Naive thymus-derived CD8-positive, alpha-beta T cell (primary cell): ENCODE measurements at regions not wholly inside any gene's neighbourhood (a gene's known extent, or its start where the extent isn't known, plus 50 kb on each side); places are given as distances from the start of the nearest gene placed in this dataset.

Source experiments
- ATAC-seq, 2 donors: fragments of 150-1000 bp; cut with Tn5 transposase in 1 of 2; sonication (Bioruptor Pico), chemical (Tn5 transposase) in 1 of 2; 1 replicate in 1 of 2; 2 replicates in 1 of 2; pipeline ENCODE4 v1.10.0; 2021; ENCODE audit warnings: mild to moderate bottlenecking in 2 of 2, moderate library complexity in 2 of 2
- POLR2A ChIA-PET: fragments of 350-600 bp; sonication (Branson Sonifier 250); formaldehyde crosslinking; loops from one replicate; lab custom pipeline; 2021; ENCODE audit warnings: antibody characterized with exemption; lab: Charles Lee
- DNase-seq, 10 donors: peaks; one replicate each; pipeline versions ENCODE4 v3.0.0 to v3.0.0-alpha.2; 2020 to 2022
- H3K27ac Mint-ChIP-seq, 10 donors: one replicate each; pipeline ENCODE4 v1.8.0; 2020 to 2022; ENCODE audit warnings: mild to moderate bottlenecking in 10 of 10, mixed read lengths in 10 of 10, moderate library complexity in 4 of 10, inconsistent platforms in 1 of 10
- H3K27me3 Mint-ChIP-seq, 5 donors: one replicate each; pipeline ENCODE4 v1.8.0; 2021 to 2022; ENCODE audit warnings: mixed read lengths in 5 of 5
- H3K36me3 Mint-ChIP-seq, 3 donors: one replicate each; pipeline ENCODE4 v1.8.0; 2020 to 2022; ENCODE audit warnings: mixed read lengths in 3 of 3, mild to moderate bottlenecking in 2 of 3, inconsistent platforms in 1 of 3
- H3K4me1 Mint-ChIP-seq, 4 donors: one replicate each; pipeline ENCODE4 v1.8.0; 2021 to 2022; ENCODE audit warnings: mixed read lengths in 4 of 4
- H3K4me3 Mint-ChIP-seq, 10 donors: one replicate each; pipeline ENCODE4 v1.8.0; 2020 to 2022; ENCODE audit warnings: mild to moderate bottlenecking in 10 of 10, mixed read lengths in 10 of 10, moderate library complexity in 6 of 10, inconsistent platforms in 1 of 10
- H3K9me3 Mint-ChIP-seq, 9 donors: one replicate each; pipeline ENCODE4 v1.8.0; 2020 to 2022; ENCODE audit warnings: mixed read lengths in 9 of 9, mild to moderate bottlenecking in 3 of 9, inconsistent platforms in 1 of 9, moderate library complexity in 1 of 9

- ATAC-seq = no peak
- H3K27ac Mint-ChIP-seq = no peak overlapping the region
- POLR2A ChIA-PET = no interaction called here
- H3K27me3 Mint-ChIP-seq = no peaks in the 10 kb centered on the region
- no peaks in the 10 kb centered on the region for H3K4me1 Mint-ChIP-seq
- peaks cover 0 to 27% (median 8%) of the 10 kb centered on the region in 9 donors for H3K9me3 Mint-ChIP-seq
- DNase-seq = no peak
- no peak overlapping the region for H3K4me3 Mint-ChIP-seq
- no peaks in the 10 kb centered on the region for H3K36me3 Mint-ChIP-seq
Observed at GRCh38 chr3:76661527-76662250, 378.2 kb upstream of the ROBO2 start.

- no peaks in the 10 kb centered on the region for H3K27me3 Mint-ChIP-seq
- no peaks in the 10 kb centered on the region for H3K4me1 Mint-ChIP-seq
- H3K27ac Mint-ChIP-seq = no peak overlapping the region
- ATAC-seq (no peak), DNase-seq (no peak)
- H3K36me3 Mint-ChIP-seq = no peaks in the 10 kb centered on the region
- POLR2A ChIA-PET = no interaction called here
- H3K9me3 Mint-ChIP-seq = peaks cover 0 to 27% (median 8%) of the 10 kb centered on the region in 9 donors
- H3K4me3 Mint-ChIP-seq = no peak overlapping the region
Observed at GRCh38 chr3:76664816-76665215, 375.1 kb upstream of the ROBO2 start.

- no peak for DNase-seq
- peaks cover 0 to 19% (median 5%) of the 10 kb centered on the region in 9 donors for H3K9me3 Mint-ChIP-seq
- H3K4me1 Mint-ChIP-seq = no peaks in the 10 kb centered on the region
- POLR2A ChIA-PET = no interaction called here
- H3K27me3 Mint-ChIP-seq = no peaks in the 10 kb centered on the region
- no peak for ATAC-seq
- no peak overlapping the region for H3K27ac Mint-ChIP-seq
- H3K36me3 Mint-ChIP-seq = no peaks in the 10 kb centered on the region
- H3K4me3 Mint-ChIP-seq = no peak overlapping the region
Observed at GRCh38 chr3:76668653-76669052, 371.2 kb upstream of the ROBO2 start.

GRCh38 chr3:76669322-76669721, 370.6 kb upstream of the ROBO2 start:
- no peak for DNase-seq
- Mint-ChIP-seq H3K4me3 (no peak overlapping the region), H3K36me3 (no peaks in the 10 kb centered on the region), H3K27ac (peak overlapping the region in 1 of 10 donors; percentile 49), H3K4me1 (no peaks in the 10 kb centered on the region), H3K27me3 (no peaks in the 10 kb centered on the region), H3K9me3 (peaks cover 0 to 13% (median 4%) of the 10 kb centered on the region in 9 donors)
- ATAC-seq = no peak
- POLR2A ChIA-PET = no interaction called here

GRCh38 chr3:76673171-76673570, 366.7 kb upstream of the ROBO2 start:
- ATAC-seq (no peak), DNase-seq (no peak)
- H3K9me3 Mint-ChIP-seq = peaks cover 0 to 16% (median 8%) of the 10 kb centered on the region in 9 donors
- H3K4me3 Mint-ChIP-seq = no peak overlapping the region
- H3K4me1 Mint-ChIP-seq = no peaks in the 10 kb centered on the region
- POLR2A ChIA-PET = no interaction called here
- H3K27me3 Mint-ChIP-seq = no peaks in the 10 kb centered on the region
- H3K27ac Mint-ChIP-seq = no peak overlapping the region
- no peaks in the 10 kb centered on the region for H3K36me3 Mint-ChIP-seq

GRCh38 chr3:76679541-76679940, 360.4 kb upstream of the ROBO2 start:
- Mint-ChIP-seq H3K27ac (no peak overlapping the region), H3K27me3 (peaks cover 0 to 3% (median 0%) of the 10 kb centered on the region in 5 donors), H3K36me3 (no peaks in the 10 kb centered on the region), H3K4me1 (no peaks in the 10 kb centered on the region), H3K4me3 (no peak overlapping the region), H3K9me3 (peaks cover 0 to 21% (median 8%) of the 10 kb centered on the region in 9 donors)
- DNase-seq (no peak), ATAC-seq (no peak)
- POLR2A ChIA-PET = no interaction called here

GRCh38 chr3:76683256-76683655, 356.6 kb upstream of the ROBO2 start:
- H3K4me1 Mint-ChIP-seq = no peaks in the 10 kb centered on the region
- no peak overlapping the region for H3K27ac Mint-ChIP-seq
- no peaks in the 10 kb centered on the region for H3K36me3 Mint-ChIP-seq
- POLR2A ChIA-PET = no interaction called here
- peaks cover 0 to 14% (median 6%) of the 10 kb centered on the region in 9 donors for H3K9me3 Mint-ChIP-seq
- ATAC-seq = no peak
- peaks cover 0 to 3% (median 0%) of the 10 kb centered on the region in 5 donors for H3K27me3 Mint-ChIP-seq
- DNase-seq = no peak
- H3K4me3 Mint-ChIP-seq = no peak overlapping the region

GRCh38 chr3:76684946-76685345, 355.0 kb upstream of the ROBO2 start:
- no peaks in the 10 kb centered on the region for H3K36me3 Mint-ChIP-seq
- DNase-seq (no peak), ATAC-seq (no peak)
- POLR2A ChIA-PET = no interaction called here
- no peaks in the 10 kb centered on the region for H3K4me1 Mint-ChIP-seq
- H3K27me3 Mint-ChIP-seq = peaks cover 0 to 3% (median 0%) of the 10 kb centered on the region in 5 donors
- H3K27ac Mint-ChIP-seq = no peak overlapping the region
- peaks cover 0 to 24% (median 11%) of the 10 kb centered on the region in 9 donors for H3K9me3 Mint-ChIP-seq
- H3K4me3 Mint-ChIP-seq = no peak overlapping the region

GRCh38 chr3:76685858-76686257, 354.0 kb upstream of the ROBO2 start:
- H3K36me3 Mint-ChIP-seq = no peaks in the 10 kb centered on the region
- H3K4me1 Mint-ChIP-seq = no peaks in the 10 kb centered on the region
- DNase-seq = no peak
- no peak for ATAC-seq
- no peak overlapping the region for H3K27ac Mint-ChIP-seq
- no peak overlapping the region for H3K4me3 Mint-ChIP-seq
- peaks cover 0 to 26% (median 11%) of the 10 kb centered on the region in 9 donors for H3K9me3 Mint-ChIP-seq
- peaks cover 0 to 3% (median 0%) of the 10 kb centered on the region in 5 donors for H3K27me3 Mint-ChIP-seq
- POLR2A ChIA-PET = no interaction called here

GRCh38 chr3:76687019-76687418, 352.9 kb upstream of the ROBO2 start:
- Mint-ChIP-seq H3K4me3 (no peak overlapping the region), H3K27ac (no peak overlapping the region), H3K27me3 (no peaks in the 10 kb centered on the region), H3K4me1 (no peaks in the 10 kb centered on the region), H3K9me3 (peaks cover 0 to 29% (median 11%) of the 10 kb centered on the region in 9 donors), H3K36me3 (peaks cover 0 to 5% (median 0%) of the 10 kb centered on the region in 3 donors)
- ATAC-seq (no peak), DNase-seq (no peak)
- POLR2A ChIA-PET = no interaction called here

- peaks cover 0 to 39% (median 14%) of the 10 kb centered on the region in 9 donors for H3K9me3 Mint-ChIP-seq
- DNase-seq (no peak), ATAC-seq (no peak)
- POLR2A ChIA-PET = no interaction called here
- no peak overlapping the region for H3K4me3 Mint-ChIP-seq
- no peaks in the 10 kb centered on the region for H3K27me3 Mint-ChIP-seq
- no peak overlapping the region for H3K27ac Mint-ChIP-seq
- H3K36me3 Mint-ChIP-seq = peaks cover 0 to 10% (median 0%) of the 10 kb centered on the region in 3 donors
- H3K4me1 Mint-ChIP-seq = no peaks in the 10 kb centered on the region
Observed at GRCh38 chr3:76694063-76694462, 345.8 kb upstream of the ROBO2 start.

- no peak overlapping the region for H3K4me3 Mint-ChIP-seq
- H3K36me3 Mint-ChIP-seq = peaks cover 0 to 5% (median 0%) of the 10 kb centered on the region in 3 donors
- peaks cover 0 to 36% (median 9%) of the 10 kb centered on the region in 9 donors for H3K9me3 Mint-ChIP-seq
- POLR2A ChIA-PET = no interaction called here
- H3K27me3 Mint-ChIP-seq = no peaks in the 10 kb centered on the region
- no peaks in the 10 kb centered on the region for H3K4me1 Mint-ChIP-seq
- H3K27ac Mint-ChIP-seq = no peak overlapping the region
- ATAC-seq = no peak
- no peak for DNase-seq
Observed at GRCh38 chr3:76698136-76698706, 341.7 kb upstream of the ROBO2 start.

GRCh38 chr3:76699846-76700245, 340.1 kb upstream of the ROBO2 start:
- Mint-ChIP-seq H3K36me3 (peaks cover 0 to 5% (median 0%) of the 10 kb centered on the region in 3 donors), H3K4me3 (no peak overlapping the region), H3K27ac (no peak overlapping the region), H3K4me1 (no peaks in the 10 kb centered on the region), H3K27me3 (no peaks in the 10 kb centered on the region), H3K9me3 (peaks cover 7 to 40% (median 10%) of the 10 kb centered on the region in 9 donors)
- DNase-seq (no peak), ATAC-seq (no peak)
- POLR2A ChIA-PET = no interaction called here
